Endodermal cell (in vitro differentiated cells): ENCODE measurements at regions not wholly inside any gene's neighbourhood (a gene's known extent, or its start where the extent isn't known, plus 50 kb on each side); places are given as distances from the start of the nearest gene placed in this dataset.

Source experiments
- DNase-seq: peaks from one replicate; pipeline ENCODE4 v3.0.0-alpha.2; 2017
- H3K27ac ChIP-seq: 2 replicates; pipeline ENCODE4 v1.5.1; 2013; ENCODE audit warnings: mild to moderate bottlenecking, low read depth, low read length, moderate library complexity
- H3K27me3 ChIP-seq: 2 replicates; pipeline ENCODE4 v1.6.1; 2013; ENCODE audit warnings: mild to moderate bottlenecking, low read length, moderate library complexity; ENCODE audit not compliant: insufficient read depth, control insufficient read depth, poor library complexity, severe bottlenecking
- H3K36me3 ChIP-seq: 2 replicates; pipeline ENCODE4 v1.7.0; 2013; ENCODE audit warnings: mild to moderate bottlenecking, low read length, moderate library complexity; ENCODE audit not compliant: control insufficient read depth, insufficient read depth
- H3K4me1 ChIP-seq: one replicate; pipeline ENCODE4 v1.7.0; 2013; ENCODE audit warnings: low read length; ENCODE audit not compliant: control insufficient read depth, insufficient read depth
- H3K4me3 ChIP-seq: 2 replicates; pipeline ENCODE4 v1.5.1; 2013; ENCODE audit warnings: mild to moderate bottlenecking, low read length, moderate library complexity
- H3K9ac ChIP-seq: 2 replicates; pipeline ENCODE4 v1.6.1; 2013; ENCODE audit warnings: mild to moderate bottlenecking, low read length, moderate library complexity; ENCODE audit not compliant: poor library complexity, severe bottlenecking; ENCODE audit errors: extremely low read depth
- H3K9me3 ChIP-seq: 2 replicates; pipeline ENCODE4 v1.6.1; 2013; ENCODE audit warnings: mild to moderate bottlenecking, low read length, moderate library complexity; ENCODE audit not compliant: control insufficient read depth
- H3K27ac Mint-ChIP-seq: 2 replicates; pipeline ENCODE4 v1.8.0; 2020; ENCODE audit warnings: mixed read lengths
- H3K27me3 Mint-ChIP-seq: 2 replicates; pipeline ENCODE4 v1.8.0; 2021; ENCODE audit warnings: mild to moderate bottlenecking, mixed read lengths; ENCODE audit not compliant: insufficient read depth
- H3K36me3 Mint-ChIP-seq: 2 replicates; pipeline ENCODE4 v1.8.0; 2020; ENCODE audit warnings: low read depth, mixed read lengths
- H3K4me1 Mint-ChIP-seq: 2 replicates; pipeline ENCODE4 v1.8.0; 2020; ENCODE audit warnings: mixed read lengths
- H3K4me3 Mint-ChIP-seq: 2 replicates; pipeline ENCODE4 v1.8.0; 2020; ENCODE audit warnings: mild to moderate bottlenecking, moderate library complexity, mixed read lengths
- H3K9me3 Mint-ChIP-seq: 2 replicates; pipeline ENCODE4 v1.8.0; 2020; ENCODE audit warnings: mild to moderate bottlenecking, mixed read lengths
- CTCF ChIP-seq: fragments of 200-600 bp; sonication (generic); conservative IDR thresholded peaks from 2 replicates; pipeline ENCODE4 v1.5.0; 2021; ENCODE audit warnings: antibody characterized with exemption, mild to moderate bottlenecking
- WGBS, 2 experiments: methylation state at CpG; one replicate each; pipeline versions ENCODE4 v1.1.5 to v1.1.7; 2013; ENCODE audit warnings: missing lambda C conversion rate in 2 of 2, mixed read lengths in 1 of 2; ENCODE audit not compliant: insufficient coverage in 1 of 2, insufficient read length in 1 of 2; 5-methylcytosine and 5-hydroxymethylcytosine counted together

GRCh38 chr19:13646758-13647157 lies 117.6 kb upstream of the MRI1 start:
- no peaks in the 10 kb centered on the region for H3K4me1 ChIP-seq
- peaks cover 3% of the 10 kb centered on the region for H3K4me1 Mint-ChIP-seq
- H3K27me3 Mint-ChIP-seq = peaks cover 3% of the 10 kb centered on the region
- TF ChIP-seq CTCF = no peak
- H3K36me3 Mint-ChIP-seq = no peaks in the 10 kb centered on the region
- 90 to 94% methylated on average over 6 to 7 of the region's 7 CpGs for WGBS, 2 experiments
- H3K27me3 ChIP-seq = no peaks in the 10 kb centered on the region
- no peak overlapping the region for H3K4me3 Mint-ChIP-seq
- no peaks in the 10 kb centered on the region for H3K36me3 ChIP-seq
- no peak for DNase-seq
- no peak overlapping the region for H3K9ac ChIP-seq
- H3K9me3 ChIP-seq = no peaks in the 10 kb centered on the region
- no peak overlapping the region for H3K27ac ChIP-seq
- H3K4me3 ChIP-seq = no peak overlapping the region
- H3K9me3 Mint-ChIP-seq = peaks cover 14% of the 10 kb centered on the region
- no peak overlapping the region for H3K27ac Mint-ChIP-seq

- H3K4me3 ChIP-seq = no peak overlapping the region
- Mint-ChIP-seq H3K36me3 (no peaks in the 10 kb centered on the region), H3K9me3 (peaks cover 15% of the 10 kb centered on the region), H3K27me3 (peaks cover 4% of the 10 kb centered on the region), H3K27ac (no peak overlapping the region), H3K4me1 (peaks cover 3% of the 10 kb centered on the region), H3K4me3 (no peak overlapping the region)
- no peak for DNase-seq
- 99 to 100% methylated on average over 2 to 3 of the region's 3 CpGs for WGBS, 2 experiments
- H3K9me3 ChIP-seq = no peaks in the 10 kb centered on the region
- H3K4me1 ChIP-seq = no peaks in the 10 kb centered on the region
- H3K27me3 ChIP-seq = no peaks in the 10 kb centered on the region
- H3K36me3 ChIP-seq = no peaks in the 10 kb centered on the region
- no peak for TF ChIP-seq CTCF
- H3K27ac ChIP-seq = no peak overlapping the region
- H3K9ac ChIP-seq = no peak overlapping the region
Measured at GRCh38 chr19:13644645-13645044, 119.7 kb upstream of the MRI1 start.

- TF ChIP-seq CTCF = no peak
- Mint-ChIP-seq H3K9me3 (peaks cover 36% of the 10 kb centered on the region), H3K27ac (no peak overlapping the region)
Measured at GRCh38 chr19:13640611-13641010, 123.7 kb upstream of the MRI1 start.

More at GRCh38 chr19:13640611-13641010, 123.7 kb upstream of the MRI1 start:
- DNase-seq = no peak
- Histone ChIP-seq H3K36me3 (no peaks in the 10 kb centered on the region), H3K4me3 (no peak overlapping the region), H3K27ac (no peak overlapping the region), H3K4me1 (no peaks in the 10 kb centered on the region), H3K27me3 (no peaks in the 10 kb centered on the region), H3K9me3 (no peaks in the 10 kb centered on the region), H3K9ac (no peak overlapping the region)
- peaks cover 3% of the 10 kb centered on the region for H3K4me1 Mint-ChIP-seq
- no peaks in the 10 kb centered on the region for H3K36me3 Mint-ChIP-seq
- WGBS, 2 experiments = 80 to 88% methylated on average over 1 of the region's 1 CpG
- H3K4me3 Mint-ChIP-seq = no peak overlapping the region
- H3K27me3 Mint-ChIP-seq = peaks cover 5% of the 10 kb centered on the region
